BE2C (cell line): ENCODE measurements at regions not wholly inside any gene's neighbourhood (a gene's known extent, or its start where the extent isn't known, plus 50 kb on each side); places are given as distances from the start of the nearest gene placed in this dataset.

Experiments used
- DNase-seq: peaks from one replicate; pipeline ENCODE4 v3.0.0-alpha.2; 2020
- H3K27me3 ChIP-seq: fragments of 250-450 bp; sonication (Bioruptor Pico); 2 replicates; pipeline ENCODE4 v1.5.1; 2020; ENCODE audit warnings: mild to moderate bottlenecking
- H3K36me3 ChIP-seq: fragments of 250-450 bp; sonication (Bioruptor Pico); 2 replicates; pipeline ENCODE4 v1.5.1; 2020; ENCODE audit warnings: mild to moderate bottlenecking
- H3K4me1 ChIP-seq: fragments of 250-450 bp; sonication (Bioruptor Pico); 2 replicates; pipeline ENCODE4 v1.5.1; 2020
- H3K4me3 ChIP-seq: 2 replicates; pipeline ENCODE4 v1.5.1; 2011; ENCODE audit warnings: low read depth, low read length
- H3K9me3 ChIP-seq: fragments of 250-450 bp; sonication (Bioruptor Pico); 2 replicates; pipeline ENCODE4 v1.5.1; 2020
- CTCF ChIP-seq: IDR thresholded peaks from 2 replicates; pipeline ENCODE4 v1.5.1; 2012; ENCODE audit warnings: mild to moderate bottlenecking, low read depth, low read length

GRCh38 chr1:80403471-80403893, 1397.0 kb upstream of the ADGRL4 start:
- Histone ChIP-seq H3K27me3 (no peaks in the 10 kb centered on the region), H3K36me3 (no peaks in the 10 kb centered on the region), H3K9me3 (no peaks in the 10 kb centered on the region), H3K4me3 (no peak overlapping the region), H3K4me1 (no peaks in the 10 kb centered on the region)
- no peak for TF ChIP-seq CTCF
- DNase-seq, result no peak

- no peak for TF ChIP-seq CTCF
- H3K27me3 ChIP-seq, result no peaks in the 10 kb centered on the region
- no peaks in the 10 kb centered on the region for H3K4me1 ChIP-seq
- H3K9me3 ChIP-seq, result no peaks in the 10 kb centered on the region
- H3K4me3 ChIP-seq, result no peak overlapping the region
- no peaks in the 10 kb centered on the region for H3K36me3 ChIP-seq
- DNase-seq, result no peak
These were observed 1396.1 kb upstream of the ADGRL4 start for GRCh38 chr1:80402625-80403024.

GRCh38 chr1:80401757-80402156, 1395.2 kb upstream of the ADGRL4 start:
- no peaks in the 10 kb centered on the region for H3K36me3 ChIP-seq
- H3K9me3 ChIP-seq, result no peaks in the 10 kb centered on the region
- no peaks in the 10 kb centered on the region for H3K4me1 ChIP-seq
- H3K27me3 ChIP-seq, result no peaks in the 10 kb centered on the region
- DNase-seq, result no peak
- H3K4me3 ChIP-seq, result no peak overlapping the region
- TF ChIP-seq CTCF, result no peak

DNA sequence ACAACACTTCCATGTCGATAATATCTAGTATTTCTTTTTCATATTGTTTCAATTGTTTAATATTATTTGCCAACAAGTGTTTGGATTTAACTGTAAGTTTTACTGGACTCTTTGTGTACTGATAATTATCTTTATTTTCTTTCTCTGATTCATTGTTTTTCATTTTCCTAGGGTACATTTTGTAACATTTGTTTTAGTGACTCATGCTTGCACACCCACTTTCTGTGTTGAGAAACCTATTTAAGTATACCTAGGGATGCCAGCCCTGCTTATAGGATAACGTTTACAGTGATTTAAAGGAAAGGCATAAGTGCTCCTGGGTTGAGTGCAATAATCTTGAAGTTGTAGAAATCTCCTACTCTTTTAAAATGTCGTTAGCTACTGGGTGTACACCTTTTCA, 1386.0 kb upstream of the ADGRL4 start:
- DNase-seq, result no peak
- Histone ChIP-seq H3K4me1 (no peaks in the 10 kb centered on the region), H3K36me3 (no peaks in the 10 kb centered on the region), H3K9me3 (no peaks in the 10 kb centered on the region), H3K4me3 (no peak overlapping the region), H3K27me3 (no peaks in the 10 kb centered on the region)
- no peak for TF ChIP-seq CTCF

DNA sequence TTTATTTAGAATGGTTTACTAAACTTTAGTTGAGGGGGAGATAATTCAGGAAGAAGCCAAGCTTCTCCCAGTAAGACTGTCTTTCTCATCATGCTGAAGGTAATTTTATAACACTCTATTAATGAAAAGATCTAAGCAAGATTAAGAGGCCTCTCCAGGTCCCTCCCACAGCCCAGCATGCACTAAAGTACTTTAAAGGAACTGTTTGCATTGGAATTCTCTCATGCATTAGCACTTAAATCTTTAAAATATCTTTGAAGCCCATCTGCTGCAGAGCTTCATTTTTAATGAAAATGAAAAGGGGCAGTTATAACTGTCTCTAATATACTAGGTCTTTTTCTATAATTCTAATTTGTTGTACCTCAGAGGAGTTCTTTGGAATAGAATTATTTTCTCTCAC, 1379.1 kb upstream of the ADGRL4 start:
- Histone ChIP-seq H3K27me3 (no peaks in the 10 kb centered on the region), H3K9me3 (no peaks in the 10 kb centered on the region), H3K36me3 (no peaks in the 10 kb centered on the region), H3K4me1 (no peaks in the 10 kb centered on the region), H3K4me3 (no peak overlapping the region)
- TF ChIP-seq CTCF, result no peak
- DNase-seq, result no peak

DNA sequence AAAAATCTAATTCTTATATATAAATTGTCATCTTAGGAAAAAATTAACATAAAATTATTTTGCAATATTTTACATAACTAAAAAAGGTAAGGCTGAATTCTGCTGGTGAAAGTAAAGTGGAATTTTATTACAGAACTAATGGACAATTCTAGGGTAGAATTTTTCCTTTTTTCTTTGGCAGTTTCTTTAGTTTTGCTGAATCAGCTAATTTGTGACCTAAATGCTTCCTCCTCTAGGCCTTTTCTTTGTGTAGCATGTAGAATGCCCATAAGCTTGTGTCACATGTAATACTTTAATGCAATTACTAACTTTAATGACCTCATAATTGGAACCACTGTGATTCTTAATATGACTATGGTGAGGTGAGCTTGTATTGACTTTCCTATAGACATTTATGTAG, 1378.4 kb upstream of the ADGRL4 start:
- Histone ChIP-seq H3K4me1 (no peaks in the 10 kb centered on the region), H3K4me3 (no peak overlapping the region), H3K27me3 (no peaks in the 10 kb centered on the region), H3K36me3 (no peaks in the 10 kb centered on the region), H3K9me3 (no peaks in the 10 kb centered on the region)
- DNase-seq, result no peak
- TF ChIP-seq CTCF, result no peak
